GM19467 (cell line): ENCODE measurements at regions not wholly inside any gene's neighbourhood (a gene's known extent, or its start where the extent isn't known, plus 50 kb on each side); places are given as distances from the start of the nearest gene placed in this dataset.

ENCODE experiments used
- ATAC-seq: cut with Tn5 transposase; IDR thresholded peaks from one replicate; pipeline ENCODE4 v1.9.1; 2021; ENCODE audit warnings: mild to moderate bottlenecking, moderate library complexity; ENCODE audit not compliant: unreplicated experiment

DNA sequence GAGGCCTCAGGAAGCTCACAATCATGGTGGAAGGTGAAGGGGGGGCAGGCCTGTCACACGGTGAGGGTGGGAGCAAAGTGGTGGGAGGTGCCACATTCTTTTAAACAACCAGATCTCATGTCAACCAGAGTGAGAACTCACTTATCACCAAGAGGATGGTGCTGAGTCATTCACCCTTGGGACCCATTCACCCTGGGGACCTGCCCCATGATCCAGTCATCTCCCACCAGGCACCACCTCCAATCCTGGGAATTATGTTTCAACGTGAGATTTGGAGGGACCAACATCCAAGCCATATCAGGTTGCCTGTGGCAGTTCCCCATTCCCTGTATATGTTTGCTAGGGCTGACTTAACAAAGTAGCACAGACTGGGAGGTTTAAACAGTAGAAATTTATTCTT is 318.4 kb upstream of the CLNK start:
- no peak for ATAC-seq

DNA sequence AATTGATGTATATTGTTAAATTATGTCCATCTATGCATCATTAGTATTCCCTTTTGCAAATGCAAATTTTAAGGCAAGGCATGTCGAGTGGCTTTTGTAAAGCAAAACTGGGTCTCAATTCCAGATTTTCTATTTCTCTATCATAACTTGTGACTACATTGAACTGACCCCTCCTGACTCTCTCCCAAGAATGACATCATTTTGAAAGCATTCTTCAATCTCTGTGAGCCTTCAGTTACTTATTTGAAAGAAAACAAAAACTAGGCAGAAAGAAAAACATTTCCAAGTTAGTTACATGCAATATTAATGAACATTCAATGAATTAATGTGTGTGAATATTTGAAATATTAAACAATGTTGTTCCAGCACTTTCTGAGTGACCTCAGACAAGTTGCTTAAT is 314.3 kb upstream of the CLNK start:
- no peak for ATAC-seq

DNA sequence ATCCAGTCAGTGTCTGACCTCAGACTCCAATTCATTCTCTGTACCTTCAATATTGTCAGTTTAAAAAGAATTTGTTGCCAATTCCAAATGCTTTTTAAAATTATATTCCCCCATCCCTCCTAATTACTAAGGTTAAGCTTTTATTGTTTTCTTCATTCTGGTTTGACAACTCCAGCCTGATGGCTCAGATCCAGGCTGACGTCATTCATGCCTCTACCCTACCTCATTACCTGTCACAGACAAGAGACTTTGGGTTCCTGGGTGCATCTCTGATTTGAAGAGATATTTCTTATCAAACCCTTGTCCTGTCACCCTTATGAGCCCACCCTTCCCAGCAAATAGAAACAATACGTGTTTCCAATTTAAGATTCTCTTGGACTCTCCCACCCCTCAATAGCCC is 300.2 kb upstream of the CLNK start:
- no peak for ATAC-seq

DNA sequence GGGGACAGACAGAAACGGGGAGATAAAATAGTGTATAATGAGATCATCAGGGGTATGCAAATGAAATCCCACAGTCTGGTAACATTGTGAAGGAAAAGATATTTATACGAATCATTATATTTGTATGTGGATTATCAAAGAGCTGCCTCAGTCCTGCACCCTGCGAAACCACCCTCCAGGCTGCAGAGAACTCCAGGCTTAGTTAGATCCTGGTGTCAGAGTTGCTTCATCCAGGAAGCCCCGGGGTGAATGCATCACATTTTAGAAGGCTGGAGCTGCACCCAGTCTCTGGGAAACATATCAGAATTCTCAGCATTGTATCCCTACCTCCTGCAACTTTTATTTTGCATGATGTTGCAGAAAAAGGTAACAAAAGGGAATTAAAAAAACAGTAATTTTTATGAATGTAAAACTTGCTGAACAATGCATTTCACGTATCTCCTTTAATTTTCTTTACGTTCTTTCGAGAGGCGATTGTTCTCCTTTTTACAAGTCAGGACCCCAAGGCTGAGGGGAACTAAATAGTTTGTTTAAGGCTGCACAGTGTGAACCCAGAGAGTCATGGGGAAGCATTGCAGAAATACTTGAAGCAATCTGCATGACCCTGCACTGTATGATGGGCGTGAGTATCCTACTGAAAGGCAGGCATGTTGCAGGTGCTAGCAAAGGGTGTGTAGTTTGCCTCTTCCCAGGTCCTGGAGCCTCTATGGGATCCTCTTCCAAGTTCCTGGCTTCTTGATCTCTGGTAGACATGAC is 299.5 kb upstream of the CLNK start:
- ATAC-seq: no peak

DNA sequence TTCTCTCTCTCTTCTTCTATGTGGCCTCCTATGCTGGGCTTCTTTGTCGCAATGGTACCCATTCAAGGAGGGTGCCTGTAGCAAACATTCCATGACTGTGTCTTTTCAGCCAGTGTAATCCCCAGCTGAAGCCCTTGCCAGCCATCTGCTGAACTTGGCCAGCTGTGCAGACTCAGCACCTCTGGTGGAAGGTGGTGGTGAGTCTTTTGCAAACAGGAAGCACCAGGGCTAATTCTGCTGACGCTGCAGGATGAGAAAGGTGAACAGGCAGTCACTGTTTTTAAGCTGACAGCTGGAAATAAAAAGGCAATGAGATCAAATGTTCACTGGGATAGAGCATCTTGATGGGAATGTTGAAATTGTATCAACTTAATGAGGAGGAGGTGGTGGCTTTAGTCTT is 298.7 kb upstream of the CLNK start:
- no peak for ATAC-seq

DNA sequence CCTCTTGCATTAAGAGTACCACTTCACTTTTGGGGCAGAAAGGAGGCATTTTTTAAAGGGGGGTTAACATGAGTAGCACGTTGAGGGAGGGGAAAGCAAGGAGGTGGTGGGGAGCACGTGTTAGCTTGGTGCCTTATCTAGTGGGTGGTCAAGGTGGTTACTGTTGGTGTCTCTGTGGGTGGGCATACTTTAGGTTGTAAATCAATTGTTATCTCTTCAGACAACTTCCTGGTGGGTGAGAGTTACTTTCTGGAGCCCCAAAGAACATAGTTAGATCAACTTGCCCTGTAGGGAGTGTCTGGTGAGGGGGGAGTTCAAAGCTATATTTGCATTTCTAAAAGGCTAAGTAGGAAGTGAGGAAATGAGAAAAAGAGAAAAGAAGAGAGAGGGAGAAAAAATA is 297.7 kb upstream of the CLNK start:
- ATAC-seq: no peak

DNA sequence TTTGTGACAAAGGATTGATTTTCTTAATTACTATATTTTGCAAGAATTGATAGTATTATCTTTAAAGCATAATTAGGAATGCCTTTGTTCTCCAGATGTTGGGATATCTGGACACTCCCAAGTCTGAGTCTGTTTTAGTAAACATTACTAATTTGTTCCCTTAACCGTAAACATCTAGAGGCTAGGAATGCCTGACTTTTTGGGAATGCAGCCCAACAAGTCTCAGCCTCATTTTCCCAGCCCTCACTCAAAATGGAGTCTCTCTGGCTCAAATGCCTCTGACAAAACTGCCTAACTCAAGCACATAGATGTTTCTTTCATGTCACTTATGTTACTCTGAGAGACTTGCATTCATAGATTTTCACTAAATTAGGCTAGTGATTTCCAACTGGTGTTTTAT is 297.0 kb upstream of the CLNK start:
- ATAC-seq: no peak

DNA sequence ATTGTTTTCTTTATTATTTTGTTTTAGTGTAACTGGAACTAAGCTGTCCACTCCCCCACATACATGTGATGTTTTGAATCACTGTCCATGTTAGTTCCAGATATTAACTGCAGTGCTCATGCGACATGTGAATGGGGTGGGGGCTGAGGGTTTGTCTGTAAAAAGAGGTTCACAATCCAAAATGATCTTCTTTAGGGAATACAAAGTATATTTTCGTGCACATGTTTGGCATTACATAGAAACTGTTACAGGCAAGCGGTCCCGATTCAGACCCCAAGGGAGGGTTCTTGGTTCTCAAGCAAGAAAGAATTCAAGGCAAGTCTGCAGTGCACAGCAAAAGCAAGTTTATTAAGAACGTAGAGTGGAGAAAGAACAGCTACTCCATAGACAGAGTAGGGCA is 296.5 kb upstream of the CLNK start:
- no peak for ATAC-seq

DNA sequence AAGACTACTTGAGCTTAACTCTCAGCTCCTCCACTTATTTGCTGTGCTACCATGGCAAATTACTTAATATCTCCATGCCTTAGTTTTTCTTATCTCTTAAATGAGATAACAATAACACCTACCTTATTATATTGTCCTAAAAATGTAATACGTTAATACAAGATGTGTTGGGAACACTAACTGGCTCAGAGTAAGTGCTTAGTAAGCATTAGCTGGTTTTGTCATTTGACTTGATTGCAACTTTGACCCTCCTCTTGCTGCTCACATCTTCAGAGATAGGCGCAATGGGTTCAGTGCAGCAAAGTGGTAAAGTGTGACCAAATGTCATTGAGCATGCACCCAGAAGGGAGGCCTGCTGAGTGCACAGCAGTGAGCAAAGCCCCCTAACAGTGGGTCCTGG is 294.5 kb upstream of the CLNK start:
- ATAC-seq: no peak

DNA sequence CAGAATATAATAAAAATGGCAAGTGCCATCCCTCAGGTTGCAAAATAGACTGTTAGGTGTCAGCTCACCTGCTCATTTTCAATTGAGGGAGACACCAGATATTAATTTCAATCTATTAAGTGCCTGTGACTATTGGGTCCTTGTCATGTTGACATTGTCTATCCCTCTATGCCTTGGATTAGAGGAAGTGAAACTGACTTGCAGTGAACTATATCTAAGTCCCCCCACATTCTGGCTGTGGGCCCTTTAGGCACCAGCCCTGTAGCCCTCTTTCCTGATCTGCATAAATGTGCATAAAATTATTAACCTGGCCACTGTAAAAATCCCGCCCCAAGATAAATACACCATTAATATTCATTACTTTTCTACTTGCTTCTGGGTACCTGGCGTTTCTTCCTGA is 293.0 kb upstream of the CLNK start:
- no peak for ATAC-seq

DNA sequence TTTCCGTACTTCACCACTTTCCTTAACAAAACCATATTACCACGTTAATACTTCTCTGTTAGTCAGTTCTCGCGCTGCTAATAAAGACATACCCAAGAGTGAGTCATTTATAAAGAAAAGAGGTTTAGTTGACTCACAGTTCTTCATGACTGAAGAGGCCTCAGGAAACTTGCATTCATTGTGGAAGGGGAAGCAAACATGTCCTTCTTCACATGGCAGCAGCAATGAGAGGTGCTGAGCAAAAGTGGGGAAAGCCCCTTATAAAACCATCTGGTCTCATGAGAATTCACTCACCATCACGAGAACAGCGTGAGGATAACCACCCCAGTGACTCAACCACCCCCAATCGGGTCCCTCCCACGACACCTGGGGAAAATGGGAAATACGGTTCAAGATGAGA is 289.8 kb upstream of the CLNK start:
- ATAC-seq: no peak

DNA sequence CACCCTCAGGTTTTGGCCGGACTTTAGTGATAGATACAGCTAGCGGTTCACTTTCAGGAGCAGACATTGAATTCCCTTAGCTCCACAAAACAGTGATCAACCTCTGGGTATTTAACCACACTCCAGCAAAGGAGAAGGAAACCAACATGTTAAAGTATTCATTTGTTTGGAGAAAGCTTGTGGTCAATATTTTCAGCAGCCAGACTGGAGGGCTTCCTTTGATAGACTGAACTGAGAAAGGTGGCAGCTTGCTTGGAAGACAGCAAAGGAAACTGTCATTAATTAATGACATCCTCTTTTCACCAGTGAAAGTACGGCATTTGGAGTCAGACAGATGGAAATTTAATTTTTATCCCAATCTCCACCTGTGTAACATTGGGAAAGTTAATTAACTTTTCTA is 289.1 kb upstream of the CLNK start:
- no peak for ATAC-seq

DNA sequence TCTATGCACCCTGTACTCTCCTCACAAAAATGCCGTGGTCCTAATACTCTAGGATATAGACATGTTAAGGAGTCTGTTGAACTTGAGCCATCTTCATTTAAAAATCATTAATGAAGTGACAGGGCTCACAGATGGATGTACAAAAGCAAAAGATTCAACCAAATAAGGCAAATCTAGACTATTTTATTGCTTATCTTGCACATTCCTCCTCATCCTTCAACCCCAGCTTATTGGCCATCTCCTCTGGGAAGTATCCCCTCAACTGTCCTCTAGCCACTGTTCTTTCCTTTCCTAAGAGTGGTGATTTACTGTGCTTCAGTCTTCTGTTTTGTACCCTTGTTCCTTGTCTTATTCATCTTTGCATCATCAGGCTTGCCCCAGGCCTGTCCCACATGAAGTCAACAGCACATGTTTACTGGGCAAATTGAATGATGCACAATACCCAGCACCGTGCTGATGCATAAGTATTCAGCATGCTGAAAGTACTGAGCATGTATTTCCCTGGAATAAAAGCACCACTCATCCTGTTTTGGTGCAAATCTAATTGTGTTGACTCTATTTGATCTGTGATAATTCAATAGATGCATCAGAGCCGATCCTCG is 287.3 kb upstream of the CLNK start:
- no peak for ATAC-seq

DNA sequence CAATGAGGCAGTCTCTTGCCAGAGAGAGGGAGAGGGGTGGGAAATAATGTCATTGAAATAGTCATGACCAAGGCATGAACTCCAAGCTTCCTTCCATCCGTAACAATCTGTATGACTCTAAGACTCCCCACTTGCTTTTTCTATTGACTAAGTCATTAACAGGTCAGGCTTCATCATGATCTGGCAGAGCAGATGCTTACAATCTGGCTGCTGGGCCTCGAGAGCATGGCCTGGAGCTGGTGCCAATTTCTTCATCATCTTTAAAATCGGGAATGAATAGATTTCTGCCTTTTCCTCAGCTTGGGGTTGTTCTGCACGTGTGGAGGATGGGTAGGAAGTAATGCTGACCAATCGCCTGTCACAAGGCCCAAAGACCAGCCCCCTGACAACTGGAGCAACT is 280.6 kb upstream of the CLNK start:
- ATAC-seq: no peak

DNA sequence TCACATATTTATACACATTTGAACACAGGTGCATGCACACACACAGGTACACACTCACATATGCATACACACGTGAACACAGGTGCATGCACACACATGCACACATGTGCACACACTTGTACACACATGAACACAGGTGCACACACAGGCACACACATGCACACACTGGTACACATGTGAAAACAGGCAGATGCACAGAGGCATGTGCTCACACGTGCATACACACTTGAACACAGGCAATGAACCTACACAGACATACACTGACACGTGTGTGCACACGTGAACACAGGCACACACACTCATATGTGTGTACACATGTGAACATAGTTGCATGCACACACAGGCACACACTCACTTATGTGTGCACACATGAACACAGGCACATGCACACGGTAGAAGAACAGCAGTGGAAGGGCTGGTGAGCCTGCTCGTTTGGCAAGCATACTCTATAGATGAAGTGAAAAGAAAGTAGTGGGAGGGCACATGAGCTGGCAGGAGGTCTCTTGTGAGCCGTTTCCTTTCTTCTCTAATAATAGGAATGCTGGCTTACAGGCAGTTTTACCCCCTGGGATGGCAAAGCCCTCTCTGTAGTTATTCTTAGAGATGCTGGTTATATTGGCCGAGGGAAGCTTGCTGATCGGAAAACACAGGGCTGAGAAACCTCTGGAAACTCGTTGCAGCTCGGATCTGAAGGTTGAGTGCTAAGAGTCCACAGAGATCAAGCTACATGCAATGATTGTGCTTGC is 279.6 kb upstream of the CLNK start:
- no peak for ATAC-seq

DNA sequence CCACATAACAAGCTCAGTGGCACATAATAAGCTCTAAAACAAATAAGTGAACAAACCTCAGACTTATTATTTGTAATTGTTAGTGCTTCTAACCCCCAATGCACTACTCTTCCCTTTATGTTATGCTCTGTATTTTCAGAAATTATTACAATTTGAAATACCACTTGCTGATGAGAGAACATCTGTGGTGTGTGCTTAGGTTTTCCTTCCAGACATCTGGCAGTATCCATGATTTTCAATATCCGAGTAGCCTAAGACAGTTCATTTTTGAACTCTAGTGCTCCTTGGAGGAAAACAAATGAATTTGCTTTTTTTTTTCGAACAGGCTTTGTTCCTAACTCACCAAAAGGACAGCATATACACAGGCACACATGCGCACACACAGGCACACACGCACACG is 278.7 kb upstream of the CLNK start:
- ATAC-seq: no peak

DNA sequence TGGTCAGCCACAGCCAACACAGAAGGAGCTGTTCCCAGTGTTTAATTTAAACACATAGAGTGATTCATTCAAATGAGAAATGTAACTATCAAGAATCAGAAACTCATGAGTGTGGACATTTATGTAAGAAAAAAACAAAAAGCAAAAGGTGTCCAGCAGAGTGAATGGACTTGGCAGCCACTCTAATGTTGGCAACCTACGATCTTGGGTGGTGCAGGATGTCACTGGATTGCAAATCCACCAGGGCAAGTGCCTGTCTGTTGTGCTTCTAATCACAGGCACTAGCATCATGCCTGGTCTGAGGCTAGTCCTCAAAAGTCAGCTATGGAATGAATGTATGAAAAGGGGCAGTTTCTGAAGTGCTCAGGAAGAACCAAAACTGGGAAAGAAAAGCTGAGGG is 277.7 kb upstream of the CLNK start:
- ATAC-seq: no peak

DNA sequence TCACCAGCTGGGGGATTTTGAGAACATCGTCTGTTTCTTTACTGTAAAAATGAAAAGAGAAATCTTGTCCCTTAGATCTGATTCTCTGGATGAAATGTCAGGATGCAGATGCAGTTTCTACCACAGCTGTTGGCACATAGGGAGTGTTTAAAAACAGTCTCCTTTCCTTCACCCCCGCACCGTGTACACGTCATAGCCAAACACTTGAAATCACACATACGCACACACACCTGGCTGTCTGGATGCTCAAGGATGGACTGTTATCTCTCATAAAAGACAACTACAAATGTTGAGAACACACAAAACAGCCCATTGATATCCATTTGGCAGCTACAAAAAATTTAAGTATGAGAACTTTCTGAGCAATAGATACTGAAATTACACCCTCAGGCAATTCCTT is 275.8 kb upstream of the CLNK start:
- ATAC-seq: no peak

DNA sequence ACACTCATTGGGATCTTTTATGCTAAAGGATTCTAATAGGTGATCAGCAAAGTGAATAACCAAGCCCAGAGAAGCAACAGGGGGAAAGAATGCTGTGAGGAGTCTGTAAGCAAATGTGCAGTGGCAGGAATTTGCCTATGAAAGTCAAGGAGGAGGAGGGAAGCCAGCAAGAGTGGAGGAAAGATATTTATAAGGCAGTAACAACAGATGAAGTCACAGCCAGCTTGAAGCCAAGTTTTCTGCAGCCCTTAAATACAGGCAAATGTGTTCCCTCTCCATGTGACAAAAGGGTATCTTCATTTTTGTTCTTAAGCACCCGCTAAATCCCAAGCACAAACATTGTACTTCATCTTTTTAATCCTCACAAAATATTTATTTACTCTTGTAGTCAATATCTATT is 275.0 kb upstream of the CLNK start:
- no peak for ATAC-seq

DNA sequence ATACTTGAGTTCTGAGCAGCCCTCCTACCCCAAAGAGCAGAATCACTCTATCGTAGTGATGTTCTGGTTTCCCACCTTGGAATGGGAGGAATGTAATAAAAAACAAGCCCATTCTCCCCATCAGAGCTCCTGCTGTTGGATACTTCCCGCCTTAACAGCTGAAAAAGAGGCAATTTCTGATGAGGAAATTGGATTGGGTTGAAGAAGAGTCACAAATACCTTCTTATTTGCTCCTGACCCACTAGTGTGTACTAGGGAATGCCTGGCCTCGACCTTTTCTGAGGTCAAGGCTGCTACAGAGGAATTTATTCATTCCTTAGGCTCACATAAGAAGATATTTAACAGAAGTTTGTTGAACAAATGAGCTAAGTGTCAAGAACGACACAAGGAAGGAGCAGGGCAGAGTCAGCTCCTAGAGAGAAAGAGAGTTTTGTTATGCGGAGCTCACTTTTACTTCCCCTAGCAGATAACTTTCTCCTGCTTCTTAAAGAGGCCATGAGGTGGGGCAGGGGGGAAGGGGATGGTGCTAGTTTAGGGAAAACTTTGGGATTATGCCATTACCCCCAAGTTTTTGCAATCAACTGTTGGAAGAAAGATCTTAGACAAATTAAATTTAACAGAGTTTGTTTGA is 273.8 kb upstream of the CLNK start:
- no peak for ATAC-seq

DNA sequence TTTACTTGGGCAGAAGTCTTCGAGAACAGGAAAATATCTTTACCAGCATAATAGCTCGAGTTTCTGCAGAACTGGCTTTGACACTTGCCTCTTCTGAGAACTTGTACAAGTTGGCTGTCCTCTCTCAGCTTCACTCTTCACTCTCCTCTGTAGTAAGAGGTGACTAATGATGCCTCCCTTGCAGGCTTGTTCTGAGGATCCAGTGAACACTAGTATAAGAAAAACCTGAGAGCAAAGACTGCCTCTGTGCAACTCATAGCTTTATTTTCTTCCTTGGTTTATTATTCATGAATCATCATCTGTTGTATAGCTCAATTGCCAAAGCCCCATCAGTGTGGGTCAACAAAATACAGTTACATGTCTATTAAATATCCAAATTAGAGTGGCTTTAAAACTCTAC is 266.7 kb upstream of the CLNK start:
- no peak for ATAC-seq
